Body of pancreas (tissue), 4 donors: ENCODE measurements at regions not wholly inside any gene's neighbourhood (a gene's known extent, or its start where the extent isn't known, plus 50 kb on each side); places are given as distances from the start of the nearest gene placed in this dataset.

Experiments used
- ATAC-seq: fragments of 150-250 bp; one replicate; pipeline ENCODE4 v1.9.1; 2016
- DNase-seq, 4 donors: peaks; one replicate each; pipeline ENCODE4 v3.0.0-alpha.2; 2019
- H3K27ac ChIP-seq, 4 donors: fragments of 200-600 bp; sonication (generic); 1 replicate in 3 of 4; 2 replicates in 1 of 4; pipeline versions ENCODE4 v1.5.1 to v1.6.1; 2016 to 2019; ENCODE audit warnings: mild to moderate bottlenecking in 1 of 4, mixed read lengths in 1 of 4, moderate library complexity in 1 of 4
- H3K27me3 ChIP-seq, 2 donors: fragments of 200-600 bp; sonication (generic); one replicate each; pipeline ENCODE4 v1.6.0; 2016; ENCODE audit warnings: mild to moderate bottlenecking in 1 of 2
- H3K36me3 ChIP-seq, 2 donors: fragments of 200-600 bp; sonication (generic); replicated peaks in 1 of 2; 2 replicates each; pipeline ENCODE4 v1.5.1; 2016; ENCODE audit warnings: low read depth in 2 of 2; ENCODE audit not compliant: insufficient read depth in 1 of 2
- H3K4me1 ChIP-seq: fragments of 200-600 bp; sonication (generic); one replicate; pipeline ENCODE4 v1.6.0; 2016
- H3K4me3 ChIP-seq, 2 donors: fragments of 200-600 bp; sonication (generic); 1 replicate in 1 of 2; 2 replicates in 1 of 2; pipeline ENCODE4 v1.5.1; 2016 to 2019
- H3K9me3 ChIP-seq, 3 donors: fragments of 200-600 bp; sonication (generic); 1 replicate in 2 of 3; 2 replicates in 1 of 3; pipeline ENCODE4 v1.5.1; 2016
- POLR2A ChIP-seq, 3 donors: fragments of 450-650 bp; IDR thresholded peaks; one replicate each; pipeline ENCODE4 v1.6.1; 2016; ENCODE audit warnings: antibody characterized with exemption in 3 of 3, mild to moderate bottlenecking in 2 of 3
- WGBS, 2 donors: methylation state at CpG; one replicate each; pipeline ENCODE4 v1.1.5; 2017; 5-methylcytosine and 5-hydroxymethylcytosine counted together
- intact Hi-C: fragments of 100-400 bp; cut with DNase I; formaldehyde crosslinking; loops from one replicate; pipeline ENCODE4 v1.15.1; 2023
- TF ChIP-seq, protein P1 (sequence below), 7 experiments: fragments of 450-650 bp in 4 of 7; fragments of 200-600 bp in 3 of 7; sonication (generic) in 3 of 7; IDR thresholded peaks; one replicate each; pipeline ENCODE4 v1.5.1; 2016 to 2019; ENCODE audit warnings: antibody characterized with exemption in 7 of 7

GRCh38 chr6:167663316-167663715 lies 163.4 kb upstream of the AFDN start:
- no peak overlapping the region for H3K27ac ChIP-seq
- no peaks in the 10 kb centered on the region for H3K36me3 ChIP-seq
- 89 to 94% methylated on average over 4 of the region's 4 CpGs for WGBS, 2 donors
- no peak overlapping the region for H3K4me3 ChIP-seq
- no peaks in the 10 kb centered on the region for H3K27me3 ChIP-seq
- ATAC-seq (no peak), DNase-seq (no peak)
- H3K4me1 ChIP-seq: peaks cover 19% of the 10 kb centered on the region
- intact Hi-C loops: no loop called here
- TF ChIP-seq POLR2A (IDR thresholded peaks at IDR 0.05): no peak
- TF ChIP-seq, protein P1, sequence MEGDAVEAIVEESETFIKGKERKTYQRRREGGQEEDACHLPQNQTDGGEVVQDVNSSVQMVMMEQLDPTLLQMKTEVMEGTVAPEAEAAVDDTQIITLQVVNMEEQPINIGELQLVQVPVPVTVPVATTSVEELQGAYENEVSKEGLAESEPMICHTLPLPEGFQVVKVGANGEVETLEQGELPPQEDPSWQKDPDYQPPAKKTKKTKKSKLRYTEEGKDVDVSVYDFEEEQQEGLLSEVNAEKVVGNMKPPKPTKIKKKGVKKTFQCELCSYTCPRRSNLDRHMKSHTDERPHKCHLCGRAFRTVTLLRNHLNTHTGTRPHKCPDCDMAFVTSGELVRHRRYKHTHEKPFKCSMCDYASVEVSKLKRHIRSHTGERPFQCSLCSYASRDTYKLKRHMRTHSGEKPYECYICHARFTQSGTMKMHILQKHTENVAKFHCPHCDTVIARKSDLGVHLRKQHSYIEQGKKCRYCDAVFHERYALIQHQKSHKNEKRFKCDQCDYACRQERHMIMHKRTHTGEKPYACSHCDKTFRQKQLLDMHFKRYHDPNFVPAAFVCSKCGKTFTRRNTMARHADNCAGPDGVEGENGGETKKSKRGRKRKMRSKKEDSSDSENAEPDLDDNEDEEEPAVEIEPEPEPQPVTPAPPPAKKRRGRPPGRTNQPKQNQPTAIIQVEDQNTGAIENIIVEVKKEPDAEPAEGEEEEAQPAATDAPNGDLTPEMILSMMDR (IDR thresholded peaks at IDR 0.05): no peak
- no peaks in the 10 kb centered on the region for H3K9me3 ChIP-seq

DNA sequence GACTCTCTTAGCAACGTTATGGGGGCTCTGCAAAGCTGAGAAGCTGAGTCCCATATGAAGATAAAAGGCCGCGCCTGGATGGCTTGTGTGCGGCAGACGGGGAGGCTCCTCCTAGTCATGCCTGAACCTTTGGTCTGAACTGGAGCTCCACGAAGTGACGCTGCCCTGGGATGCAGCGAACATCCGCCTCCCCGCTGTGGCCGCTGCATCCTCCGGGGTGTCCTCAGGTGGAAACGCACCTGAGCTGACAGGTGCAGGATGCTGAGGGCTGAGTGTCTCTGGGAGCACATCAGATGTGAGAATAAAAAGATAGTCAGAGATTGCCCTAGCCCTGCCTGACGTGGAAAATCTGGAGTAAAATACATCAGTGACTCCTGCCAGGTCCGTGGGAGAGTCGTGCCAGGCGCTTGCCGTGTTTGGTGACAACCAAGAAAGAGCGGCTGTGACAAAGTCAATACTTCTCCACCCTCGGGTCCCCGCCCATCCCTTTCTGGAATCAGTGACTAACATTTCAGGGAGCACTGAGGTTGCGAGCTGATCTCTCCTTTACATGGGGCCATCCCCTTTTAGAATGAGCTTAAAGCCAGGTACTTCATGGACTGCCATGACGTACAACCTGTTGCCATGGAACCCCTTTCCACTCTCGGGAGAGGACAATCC lies 162.8 kb upstream of the AFDN start:
- TF ChIP-seq, protein P1 (IDR thresholded peaks at IDR 0.05): no peak
- no peak for TF ChIP-seq POLR2A (IDR thresholded peaks at IDR 0.05)
- no peak overlapping the region for H3K27ac ChIP-seq
- H3K36me3 ChIP-seq: no peaks in the 10 kb centered on the region
- no peaks in the 10 kb centered on the region for H3K9me3 ChIP-seq
- DNase-seq (no peak), ATAC-seq (no peak)
- H3K4me3 ChIP-seq: no peak overlapping the region
- peaks cover 25% of the 10 kb centered on the region for H3K4me1 ChIP-seq
- WGBS, 2 donors: 88 to 91% methylated on average over 22 to 24 of the region's 24 CpGs
- H3K27me3 ChIP-seq: no peaks in the 10 kb centered on the region
- intact Hi-C loops: no loop called here

GRCh38 chr6:167664678-167665660 lies 161.7 kb upstream of the AFDN start:
- Histone ChIP-seq H3K27me3 (no peaks in the 10 kb centered on the region), H3K4me1 (peaks cover 27% of the 10 kb centered on the region), H3K9me3 (no peaks in the 10 kb centered on the region), H3K36me3 (no peaks in the 10 kb centered on the region), H3K27ac (no peak overlapping the region), H3K4me3 (no peak overlapping the region)
- no peak for DNase-seq
- ATAC-seq: no peak
- no peak for TF ChIP-seq POLR2A (IDR thresholded peaks at IDR 0.05)
- TF ChIP-seq, protein P1 (IDR thresholded peaks at IDR 0.05): no peak
- 75 to 84% methylated on average over 15 of the region's 15 CpGs for WGBS, 2 donors
- intact Hi-C loops: no loop called here

DNA sequence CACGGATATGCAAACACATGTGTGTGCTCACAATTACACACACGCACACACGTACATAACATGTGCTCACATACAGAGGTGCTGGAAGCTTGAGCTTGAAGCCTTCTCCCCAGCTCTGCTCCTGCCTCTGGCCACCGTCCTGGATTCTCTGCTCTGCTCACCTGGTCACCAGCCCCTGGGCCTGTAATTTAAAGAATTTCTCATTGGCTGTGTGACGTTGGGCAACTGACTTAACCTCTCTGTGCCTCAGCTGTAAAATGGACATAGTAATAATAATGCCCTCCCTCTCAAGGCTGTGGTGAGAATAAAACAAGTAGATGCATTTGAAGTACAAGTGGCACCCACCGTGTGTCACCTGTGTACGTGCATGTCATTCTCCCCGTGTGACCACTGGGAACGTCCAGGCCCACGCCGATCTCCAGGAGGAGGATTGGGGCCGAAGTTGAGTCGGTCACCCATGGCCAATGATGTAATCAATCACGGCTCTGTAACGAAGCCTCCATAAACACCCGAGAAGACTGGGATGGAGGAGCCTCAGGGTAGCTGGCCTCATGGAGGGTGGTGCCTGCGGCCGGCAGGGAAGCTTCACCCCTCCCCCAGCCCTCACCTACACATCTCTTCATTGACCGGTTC lies 160.9 kb upstream of the AFDN start:
- Histone ChIP-seq H3K36me3 (no peaks in the 10 kb centered on the region), H3K4me3 (no peak overlapping the region), H3K4me1 (peaks cover 27% of the 10 kb centered on the region), H3K27ac (no peak overlapping the region), H3K27me3 (no peaks in the 10 kb centered on the region), H3K9me3 (no peaks in the 10 kb centered on the region)
- 72 to 76% methylated on average over 11 to 19 of the region's 19 CpGs for WGBS, 2 donors
- DNase-seq: no peak
- TF ChIP-seq POLR2A (IDR thresholded peaks at IDR 0.05): no peak
- TF ChIP-seq, protein P1 (IDR thresholded peaks at IDR 0.05): no peak
- ATAC-seq: no peak
- intact Hi-C loops: no loop called here
